Gastrocnemius medialis (tissue), 4 donors: ENCODE measurements at regions not wholly inside any gene's neighbourhood (a gene's known extent, or its start where the extent isn't known, plus 50 kb on each side); places are given as distances from the start of the nearest gene placed in this dataset.
"Not testable (repeated sequence)": the region's sequence is repeated elsewhere in the genome, so short reads cannot be mapped to it uniquely, and the experiment has no call there.

Experiments used
- CTCF ChIP-seq, 5 experiments: fragments of 450-650 bp in 3 of 5; fragments of 200-600 bp in 2 of 5; sonication (generic) in 2 of 5; IDR thresholded peaks in 4 of 5; conservative IDR thresholded peaks in 1 of 5; 1 replicate in 4 of 5; 2 replicates in 1 of 5; pipeline ENCODE4 v1.5.1; 2016 to 2019; ENCODE audit warnings: antibody characterized with exemption in 5 of 5, mild to moderate bottlenecking in 3 of 5, moderate library complexity in 3 of 5
- POLR2A ChIP-seq, 2 donors: fragments of 450-650 bp; IDR thresholded peaks; one replicate each; pipeline ENCODE4 v1.6.1; 2017; ENCODE audit warnings: antibody characterized with exemption in 2 of 2, mild to moderate bottlenecking in 2 of 2, moderate library complexity in 2 of 2

GRCh38 chr1:70751676-70752287 lies 295.8 kb downstream of the PTGER3 start:
- not testable (repeated sequence) for TF ChIP-seq POLR2A (IDR thresholded peaks at IDR 0.05); CTCF (IDR thresholded peaks at IDR 0.05 in 4 of 5, conservative IDR thresholded peaks at IDR 0.05 in 1 of 5)
